ENCODE measurements at regions not wholly inside any gene's neighbourhood (a gene's known extent, or its start where the extent isn't known, plus 50 kb on each side); places are given as distances from the start of the nearest gene placed in this dataset.

DNA sequence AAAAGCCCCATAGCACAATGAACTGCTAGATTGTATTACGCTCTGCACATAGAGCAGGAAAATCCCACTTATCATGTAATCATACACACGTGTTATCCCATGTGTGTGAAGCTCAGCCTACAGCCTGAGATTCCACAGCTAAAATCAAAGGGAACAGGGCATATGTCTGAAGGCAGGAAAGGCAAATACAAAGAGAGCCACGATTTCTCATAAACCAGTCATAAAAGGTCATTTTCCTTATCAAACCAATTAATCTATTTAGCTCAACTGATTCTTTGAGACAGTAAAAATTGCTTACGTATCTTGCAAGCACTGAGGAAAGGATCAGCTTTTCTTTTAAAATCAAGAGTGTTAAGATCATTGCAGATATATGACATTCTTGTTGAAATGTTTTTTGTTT, 199.5 kb upstream of the TBL1XR1 start:
- intact Hi-C loops (cut with micrococcal nuclease; ENCODE audit: unreplicated experiment) = no loop called here
- TF ChIP-seq, protein P1, sequence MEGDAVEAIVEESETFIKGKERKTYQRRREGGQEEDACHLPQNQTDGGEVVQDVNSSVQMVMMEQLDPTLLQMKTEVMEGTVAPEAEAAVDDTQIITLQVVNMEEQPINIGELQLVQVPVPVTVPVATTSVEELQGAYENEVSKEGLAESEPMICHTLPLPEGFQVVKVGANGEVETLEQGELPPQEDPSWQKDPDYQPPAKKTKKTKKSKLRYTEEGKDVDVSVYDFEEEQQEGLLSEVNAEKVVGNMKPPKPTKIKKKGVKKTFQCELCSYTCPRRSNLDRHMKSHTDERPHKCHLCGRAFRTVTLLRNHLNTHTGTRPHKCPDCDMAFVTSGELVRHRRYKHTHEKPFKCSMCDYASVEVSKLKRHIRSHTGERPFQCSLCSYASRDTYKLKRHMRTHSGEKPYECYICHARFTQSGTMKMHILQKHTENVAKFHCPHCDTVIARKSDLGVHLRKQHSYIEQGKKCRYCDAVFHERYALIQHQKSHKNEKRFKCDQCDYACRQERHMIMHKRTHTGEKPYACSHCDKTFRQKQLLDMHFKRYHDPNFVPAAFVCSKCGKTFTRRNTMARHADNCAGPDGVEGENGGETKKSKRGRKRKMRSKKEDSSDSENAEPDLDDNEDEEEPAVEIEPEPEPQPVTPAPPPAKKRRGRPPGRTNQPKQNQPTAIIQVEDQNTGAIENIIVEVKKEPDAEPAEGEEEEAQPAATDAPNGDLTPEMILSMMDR (IDR thresholded peaks at IDR 0.05; ENCODE audit: insufficient read depth in 1 of 2, low read depth in 1 of 2, low read length in 1 of 2, severe bottlenecking in 1 of 2, unreplicated experiment in 1 of 2) = no peak
- H3K4me3 Mint-ChIP-seq (ENCODE audit: unreplicated experiment) = no peak overlapping the region

DNA sequence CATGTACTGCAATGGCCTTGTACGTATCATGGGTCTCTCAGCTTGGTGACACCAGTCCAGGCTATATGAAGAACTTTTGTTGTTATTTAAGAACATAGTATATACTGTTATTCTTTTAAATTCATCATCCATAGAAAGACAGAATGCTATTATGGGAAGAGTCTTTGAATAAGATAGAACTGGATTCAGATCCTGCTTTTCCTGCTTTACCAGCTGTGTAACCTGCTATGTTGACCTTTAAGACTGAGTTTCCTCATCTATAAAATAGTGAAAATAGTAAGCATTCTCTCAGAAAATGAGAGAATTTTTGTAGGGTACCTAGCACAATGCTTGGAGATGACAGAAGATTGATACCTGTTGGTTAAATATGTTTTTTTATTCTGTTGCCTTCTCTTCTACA, 204.1 kb upstream of the TBL1XR1 start:
- intact Hi-C loops (cut with micrococcal nuclease; ENCODE audit: unreplicated experiment) = no loop called here
- Histone ChIP-seq H3K4me1 (no peaks in the 10 kb centered on the region), H3K36me3 (ENCODE audit: control insufficient read depth, insufficient read depth, low read length) (no peaks in the 10 kb centered on the region), H3K27me3 (replicated peaks; ENCODE audit: control insufficient read depth, insufficient read depth, low read length) (no peaks in the 10 kb centered on the region; the same call in 1 of the 2 replicates), H3K4me3 (ENCODE audit: low read depth, low read length) (no peak overlapping the region), H3K9me3 (no peaks in the 10 kb centered on the region)
- ChIA-PET CTCF (no interaction called here), POLR2A (no interaction called here)
- H3K9me3 Mint-ChIP-seq (ENCODE audit: unreplicated experiment) = no peaks in the 10 kb centered on the region
- H3K36me3 Mint-ChIP-seq (ENCODE audit: insufficient read depth, unreplicated experiment) = no peaks in the 10 kb centered on the region
- H3K27ac Mint-ChIP-seq (ENCODE audit: unreplicated experiment) = no peak overlapping the region
- BruUV-seq (replicated peaks) = no TSS peak
- TF ChIP-seq, protein P1 (IDR thresholded peaks at IDR 0.05; ENCODE audit: insufficient read depth in 1 of 2, low read depth in 1 of 2, low read length in 1 of 2, severe bottlenecking in 1 of 2, unreplicated experiment in 1 of 2) = no peak
- H3K4me3 Mint-ChIP-seq (ENCODE audit: unreplicated experiment) = no peak overlapping the region
- DNase-seq = no peak
- H3K4me1 Mint-ChIP-seq (ENCODE audit: low read depth, unreplicated experiment) = peaks cover 7% of the 10 kb centered on the region
- H3K27me3 Mint-ChIP-seq (ENCODE audit: insufficient read depth, unreplicated experiment) = no peaks in the 10 kb centered on the region

More for the DNA sequence above, 199.5 kb upstream of the TBL1XR1 start:
- Mint-ChIP-seq H3K36me3 (ENCODE audit: insufficient read depth, unreplicated experiment) (no peaks in the 10 kb centered on the region), H3K9me3 (ENCODE audit: unreplicated experiment) (no peaks in the 10 kb centered on the region), H3K27me3 (ENCODE audit: insufficient read depth, unreplicated experiment) (no peaks in the 10 kb centered on the region), H3K4me1 (ENCODE audit: low read depth, unreplicated experiment) (peaks cover 7% of the 10 kb centered on the region), H3K27ac (ENCODE audit: unreplicated experiment) (no peak overlapping the region)
- ChIA-PET CTCF (no interaction called here), POLR2A (no interaction called here)
- no peaks in the 10 kb centered on the region for H3K4me1 ChIP-seq
- DNase-seq = no peak
- H3K27me3 ChIP-seq (replicated peaks; ENCODE audit: control insufficient read depth, insufficient read depth, low read length) = no peaks in the 10 kb centered on the region
- no peaks in the 10 kb centered on the region for H3K9me3 ChIP-seq
- no peaks in the 10 kb centered on the region for H3K36me3 ChIP-seq (ENCODE audit: control insufficient read depth, insufficient read depth, low read length)
- no TSS peak for BruUV-seq (replicated peaks)
- no peak overlapping the region for H3K4me3 ChIP-seq (ENCODE audit: low read depth, low read length)

DNA sequence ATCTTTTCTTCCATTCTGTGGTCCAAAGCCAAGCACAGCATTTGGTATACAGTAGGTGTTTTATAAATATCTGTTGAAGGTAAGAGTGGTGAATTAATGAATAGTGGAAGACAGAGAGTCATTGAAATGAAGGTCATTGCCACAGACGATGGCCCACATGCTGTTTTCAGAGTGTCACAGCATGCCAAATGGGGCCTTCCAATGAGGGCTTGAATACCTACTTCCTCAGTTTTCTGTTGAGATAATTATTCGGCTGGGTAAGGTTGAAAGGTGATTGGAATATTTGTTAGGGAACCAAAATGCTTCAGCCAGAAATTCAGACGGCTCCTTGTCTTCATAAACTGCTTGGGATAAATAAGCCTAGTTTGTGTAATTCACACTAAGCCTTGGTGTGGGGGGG, 205.3 kb upstream of the TBL1XR1 start:
- Histone ChIP-seq H3K36me3 (ENCODE audit: control insufficient read depth, insufficient read depth, low read length) (no peaks in the 10 kb centered on the region), H3K4me3 (ENCODE audit: low read depth, low read length) (no peak overlapping the region), H3K4me1 (no peaks in the 10 kb centered on the region), H3K9me3 (no peaks in the 10 kb centered on the region), H3K27me3 (replicated peaks; ENCODE audit: control insufficient read depth, insufficient read depth, low read length) (no peaks in the 10 kb centered on the region; the same call in 1 of the 2 replicates)
- CTCF ChIA-PET = no interaction called here
- Mint-ChIP-seq H3K4me1 (ENCODE audit: low read depth, unreplicated experiment) (peaks cover 7% of the 10 kb centered on the region), H3K36me3 (ENCODE audit: insufficient read depth, unreplicated experiment) (no peaks in the 10 kb centered on the region), H3K4me3 (ENCODE audit: unreplicated experiment) (no peak overlapping the region), H3K9me3 (ENCODE audit: unreplicated experiment) (no peaks in the 10 kb centered on the region), H3K27me3 (ENCODE audit: insufficient read depth, unreplicated experiment) (no peaks in the 10 kb centered on the region), H3K27ac (ENCODE audit: unreplicated experiment) (no peak overlapping the region)
- intact Hi-C loops (cut with micrococcal nuclease; ENCODE audit: unreplicated experiment) = no loop called here
- TF ChIP-seq, protein P1 (IDR thresholded peaks at IDR 0.05; ENCODE audit: insufficient read depth in 1 of 2, low read depth in 1 of 2, low read length in 1 of 2, severe bottlenecking in 1 of 2, unreplicated experiment in 1 of 2) = no peak
- no peak for DNase-seq
- POLR2A ChIA-PET = no interaction called here
- BruUV-seq (replicated peaks) = no TSS peak

Measured in Caco-2 (cell line).